Chondrocyte (in vitro differentiated cells): ENCODE measurements at regions not wholly inside any gene's neighbourhood (a gene's known extent, or its start where the extent isn't known, plus 50 kb on each side); places are given as distances from the start of the nearest gene placed in this dataset.

Source experiments
- DNase-seq: peaks from one replicate; pipeline ENCODE4 v3.0.0; 2021; ENCODE audit warnings: mixed read lengths, low spot score
- H3K27ac Mint-ChIP-seq: one replicate; pipeline ENCODE4 v1.8.0; 2021; ENCODE audit warnings: mild to moderate bottlenecking, moderate library complexity, mixed read lengths; ENCODE audit not compliant: unreplicated experiment
- H3K27me3 Mint-ChIP-seq: 2 replicates; pipeline ENCODE4 v1.8.0; 2021; ENCODE audit warnings: low read depth, mixed read lengths
- H3K36me3 Mint-ChIP-seq: 2 replicates; pipeline ENCODE4 v1.8.0; 2021; ENCODE audit warnings: low read depth, mixed read lengths
- H3K4me1 Mint-ChIP-seq: 2 replicates; pipeline ENCODE4 v1.8.0; 2021; ENCODE audit warnings: low read depth, mild to moderate bottlenecking, mixed read lengths
- H3K4me3 Mint-ChIP-seq: one replicate; pipeline ENCODE4 v1.8.0; 2021; ENCODE audit warnings: mild to moderate bottlenecking, moderate library complexity, mixed read lengths; ENCODE audit not compliant: unreplicated experiment
- H3K9me3 Mint-ChIP-seq: 2 replicates; pipeline ENCODE4 v1.8.0; 2021; ENCODE audit warnings: low read depth, mixed read lengths
- CTCF ChIP-seq: fragments of 200-600 bp; sonication (generic); IDR thresholded peaks from 2 replicates; pipeline ENCODE4 v1.5.0; 2021; ENCODE audit warnings: antibody characterized with exemption, mild to moderate bottlenecking, moderate library complexity

GRCh38 chr9:105846825-105847224 is 152.5 kb downstream of the TMEM38B start:
- DNase-seq, result no peak
- H3K27me3 Mint-ChIP-seq, result no peaks in the 10 kb centered on the region
- no peaks in the 10 kb centered on the region for H3K4me1 Mint-ChIP-seq
- H3K4me3 Mint-ChIP-seq, result no peak overlapping the region
- TF ChIP-seq CTCF, result no peak
- peaks cover 7% of the 10 kb centered on the region for H3K9me3 Mint-ChIP-seq
- no peak overlapping the region for H3K27ac Mint-ChIP-seq
- no peaks in the 10 kb centered on the region for H3K36me3 Mint-ChIP-seq

- no peak for DNase-seq
- Mint-ChIP-seq H3K36me3 (no peaks in the 10 kb centered on the region), H3K27me3 (no peaks in the 10 kb centered on the region), H3K27ac (no peak overlapping the region), H3K9me3 (peaks cover 17% of the 10 kb centered on the region), H3K4me3 (no peak overlapping the region), H3K4me1 (peaks cover 20% of the 10 kb centered on the region)
- TF ChIP-seq CTCF, result no peak
These were observed 156.6 kb downstream of the TMEM38B start for GRCh38 chr9:105850852-105851500.

- Mint-ChIP-seq H3K36me3 (no peaks in the 10 kb centered on the region), H3K9me3 (peaks cover 13% of the 10 kb centered on the region), H3K4me1 (peaks cover 33% of the 10 kb centered on the region), H3K4me3 (no peak overlapping the region), H3K27me3 (no peaks in the 10 kb centered on the region), H3K27ac (peak overlapping the region; percentile 55)
- no peak for DNase-seq
- no peak for TF ChIP-seq CTCF
These were observed 159.9 kb downstream of the TMEM38B start for GRCh38 chr9:105854026-105854782.

- no peak for DNase-seq
- Mint-ChIP-seq H3K27ac (no peak overlapping the region), H3K4me3 (no peak overlapping the region), H3K27me3 (no peaks in the 10 kb centered on the region), H3K4me1 (peaks cover 40% of the 10 kb centered on the region), H3K36me3 (no peaks in the 10 kb centered on the region), H3K9me3 (peaks cover 13% of the 10 kb centered on the region)
- no peak for TF ChIP-seq CTCF
These were observed 160.7 kb downstream of the TMEM38B start for GRCh38 chr9:105854783-105855724.

- no peak overlapping the region for H3K27ac Mint-ChIP-seq
- no peaks in the 10 kb centered on the region for H3K36me3 Mint-ChIP-seq
- peaks cover 15% of the 10 kb centered on the region for H3K9me3 Mint-ChIP-seq
- DNase-seq, result no peak
- no peak for TF ChIP-seq CTCF
- no peak overlapping the region for H3K4me3 Mint-ChIP-seq
- H3K27me3 Mint-ChIP-seq, result no peaks in the 10 kb centered on the region
- peaks cover 40% of the 10 kb centered on the region for H3K4me1 Mint-ChIP-seq
These were observed 161.6 kb downstream of the TMEM38B start for GRCh38 chr9:105855987-105856386.
